HEK293T (cell line): ENCODE measurements at regions not wholly inside any gene's neighbourhood (a gene's known extent, or its start where the extent isn't known, plus 50 kb on each side); places are given as distances from the start of the nearest gene placed in this dataset.

ENCODE experiments used
- CTBP1 ChIP-seq: fragments of 450-650 bp; IDR thresholded peaks from 2 replicates; pipeline ENCODE4 v1.6.1; 2016; ENCODE audit warnings: borderline replicate concordance
- ELF4 ChIP-seq: fragments of 450-650 bp; IDR thresholded peaks from 2 replicates; pipeline ENCODE4 v1.6.1; 2017; ENCODE audit warnings: antibody characterized with exemption
- FOXA1 ChIP-seq: fragments of 450-650 bp; IDR thresholded peaks from 2 replicates; pipeline ENCODE4 v1.6.1; 2016; ENCODE audit warnings: mild to moderate bottlenecking
- FOXK2 ChIP-seq: fragments of 450-650 bp; IDR thresholded peaks from 2 replicates; pipeline ENCODE4 v1.6.1; 2016; ENCODE audit warnings: mild to moderate bottlenecking
- FOXM1 ChIP-seq: fragments of 450-650 bp; IDR thresholded peaks from 2 replicates; pipeline ENCODE4 v1.6.1; 2017; ENCODE audit warnings: mild to moderate bottlenecking, borderline replicate concordance
- LEF1 ChIP-seq: fragments of 450-650 bp; IDR thresholded peaks from 2 replicates; pipeline ENCODE4 v1.6.1; 2017; ENCODE audit warnings: mild to moderate bottlenecking, borderline replicate concordance
- NFRKB ChIP-seq: fragments of 450-650 bp; IDR thresholded peaks from 2 replicates; pipeline ENCODE4 v1.6.1; 2016; ENCODE audit warnings: mild to moderate bottlenecking, moderate library complexity
- SP1 ChIP-seq: fragments of 450-650 bp; IDR thresholded peaks from 2 replicates; pipeline ENCODE4 v1.6.1; 2017
- SUZ12 ChIP-seq: fragments of 450-650 bp; IDR thresholded peaks from 2 replicates; pipeline ENCODE4 v1.6.1; 2016; ENCODE audit warnings: mild to moderate bottlenecking
- TARDBP ChIP-seq: fragments of 450-650 bp; IDR thresholded peaks from 2 replicates; pipeline ENCODE4 v1.6.1; 2016
- TF ChIP-seq, protein P1 (sequence below): fragments of 450-650 bp; IDR thresholded peaks from 2 replicates; pipeline ENCODE4 v1.6.1; 2016

DNA sequence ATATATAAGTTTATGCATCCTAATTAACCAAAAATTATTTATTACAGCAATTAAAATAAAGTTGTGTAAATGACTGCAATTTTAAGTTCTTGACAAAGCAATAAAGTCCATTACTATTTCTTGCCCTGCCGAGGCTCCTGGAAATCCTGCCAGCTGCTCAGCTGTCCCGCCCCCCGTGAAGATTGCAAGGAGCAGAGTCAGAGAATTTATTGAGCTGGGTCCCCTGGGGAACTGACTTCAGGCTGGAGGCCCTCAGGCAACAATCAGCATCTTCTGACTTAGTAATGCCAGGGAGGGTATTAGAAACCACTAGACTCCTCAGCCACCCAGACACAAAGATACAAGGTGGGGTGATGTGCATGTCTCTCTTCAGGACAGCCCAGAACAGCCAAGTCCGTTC lies 92.3 kb downstream of the EDN3 start:
- TF ChIP-seq SUZ12 (no peak), NFRKB (no peak), SP1 (no peak), ELF4 (no peak), TARDBP (no peak), FOXM1 (no peak), FOXK2 (no peak), LEF1 (no peak), CTBP1 (no peak), FOXA1 (no peak)
- TF ChIP-seq, protein P1, sequence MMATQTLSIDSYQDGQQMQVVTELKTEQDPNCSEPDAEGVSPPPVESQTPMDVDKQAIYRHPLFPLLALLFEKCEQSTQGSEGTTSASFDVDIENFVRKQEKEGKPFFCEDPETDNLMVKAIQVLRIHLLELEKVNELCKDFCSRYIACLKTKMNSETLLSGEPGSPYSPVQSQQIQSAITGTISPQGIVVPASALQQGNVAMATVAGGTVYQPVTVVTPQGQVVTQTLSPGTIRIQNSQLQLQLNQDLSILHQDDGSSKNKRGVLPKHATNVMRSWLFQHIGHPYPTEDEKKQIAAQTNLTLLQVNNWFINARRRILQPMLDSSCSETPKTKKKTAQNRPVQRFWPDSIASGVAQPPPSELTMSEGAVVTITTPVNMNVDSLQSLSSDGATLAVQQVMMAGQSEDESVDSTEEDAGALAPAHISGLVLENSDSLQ: no peak
